ENCODE measurements at regions not wholly inside any gene's neighbourhood (a gene's known extent, or its start where the extent isn't known, plus 50 kb on each side); places are given as distances from the start of the nearest gene placed in this dataset.

DNA sequence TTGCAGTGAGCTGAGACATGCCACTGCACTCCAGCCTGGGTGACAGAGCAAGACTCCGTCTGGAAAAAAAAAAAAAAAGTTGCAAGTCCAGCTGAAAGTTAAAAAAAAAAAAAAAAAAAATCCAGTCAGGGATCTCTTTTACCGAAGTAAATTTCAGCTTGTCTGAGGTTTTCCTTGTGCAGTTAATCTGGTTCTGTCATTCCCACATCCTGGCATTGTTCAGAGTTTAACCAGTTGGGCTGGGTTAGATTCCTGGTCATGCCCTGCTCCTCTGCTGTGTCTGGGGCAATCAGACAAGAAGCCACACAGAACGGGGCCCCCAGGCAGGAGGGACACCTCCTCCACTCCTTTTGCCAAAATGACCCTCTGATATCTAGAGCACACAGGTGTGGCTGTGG is 84.1 kb upstream of the KLHL25 start:
- Histone ChIP-seq H3K36me3 (no peaks in the 10 kb centered on the region), H3K27ac (replicated peaks) (no peak overlapping the region), H3K4me1 (no peaks in the 10 kb centered on the region), H3K27me3 (ENCODE audit: low read depth) (peaks cover 80% of the 10 kb centered on the region), H3K9me3 (replicated peaks) (no peaks in the 10 kb centered on the region), H3K4me3 (no peak overlapping the region)
- intact Hi-C loops (cut with micrococcal nuclease) = no loop called here
- TF ChIP-seq, protein P1, sequence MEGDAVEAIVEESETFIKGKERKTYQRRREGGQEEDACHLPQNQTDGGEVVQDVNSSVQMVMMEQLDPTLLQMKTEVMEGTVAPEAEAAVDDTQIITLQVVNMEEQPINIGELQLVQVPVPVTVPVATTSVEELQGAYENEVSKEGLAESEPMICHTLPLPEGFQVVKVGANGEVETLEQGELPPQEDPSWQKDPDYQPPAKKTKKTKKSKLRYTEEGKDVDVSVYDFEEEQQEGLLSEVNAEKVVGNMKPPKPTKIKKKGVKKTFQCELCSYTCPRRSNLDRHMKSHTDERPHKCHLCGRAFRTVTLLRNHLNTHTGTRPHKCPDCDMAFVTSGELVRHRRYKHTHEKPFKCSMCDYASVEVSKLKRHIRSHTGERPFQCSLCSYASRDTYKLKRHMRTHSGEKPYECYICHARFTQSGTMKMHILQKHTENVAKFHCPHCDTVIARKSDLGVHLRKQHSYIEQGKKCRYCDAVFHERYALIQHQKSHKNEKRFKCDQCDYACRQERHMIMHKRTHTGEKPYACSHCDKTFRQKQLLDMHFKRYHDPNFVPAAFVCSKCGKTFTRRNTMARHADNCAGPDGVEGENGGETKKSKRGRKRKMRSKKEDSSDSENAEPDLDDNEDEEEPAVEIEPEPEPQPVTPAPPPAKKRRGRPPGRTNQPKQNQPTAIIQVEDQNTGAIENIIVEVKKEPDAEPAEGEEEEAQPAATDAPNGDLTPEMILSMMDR (IDR thresholded peaks at IDR 0.05; ENCODE audit: borderline replicate concordance) = no peak
- no peak for DNase-seq

DNA sequence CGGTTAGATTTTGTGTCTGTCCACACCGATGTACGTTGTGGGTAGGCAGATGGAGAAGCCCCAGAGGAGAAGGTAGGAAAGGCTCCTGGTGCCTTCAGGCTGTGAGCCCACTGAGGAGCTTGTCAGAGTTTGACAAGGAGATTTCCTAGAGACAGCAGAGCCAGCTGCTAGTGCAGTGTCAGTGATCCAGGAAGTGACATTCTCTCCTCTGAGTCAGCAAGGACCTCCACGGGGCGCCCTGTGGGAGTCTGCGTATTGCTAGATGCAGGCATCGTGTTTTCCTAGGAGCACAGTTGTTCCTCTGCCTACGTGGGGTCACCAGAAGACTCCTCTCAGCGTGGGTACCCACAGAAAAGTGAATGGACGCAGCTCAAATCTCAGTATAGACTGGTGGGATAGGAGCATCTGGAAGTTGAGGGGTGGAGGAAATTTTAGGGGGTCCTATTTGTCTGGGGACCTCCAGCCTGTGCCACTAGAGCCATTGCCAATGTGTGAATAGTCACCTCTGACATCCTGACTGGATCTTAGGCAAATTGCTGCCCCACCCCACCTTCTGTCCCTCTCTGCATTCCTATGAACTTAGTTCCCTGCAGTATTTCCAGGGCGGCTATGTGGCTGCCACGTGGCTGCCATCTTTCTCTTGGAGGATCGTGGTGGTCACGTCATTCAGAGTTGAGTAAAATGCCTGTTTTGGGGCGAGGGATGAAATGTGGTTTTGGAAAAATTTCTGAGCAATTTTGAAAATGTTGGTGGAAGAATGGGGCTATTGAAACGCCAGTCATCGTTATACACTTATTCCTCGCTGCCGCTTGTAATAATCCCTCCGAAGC is 84.8 kb upstream of the KLHL25 start:
- Histone ChIP-seq H3K27me3 (ENCODE audit: low read depth) (peaks cover 77% of the 10 kb centered on the region), H3K4me1 (no peaks in the 10 kb centered on the region), H3K4me3 (no peak overlapping the region), H3K36me3 (no peaks in the 10 kb centered on the region), H3K9me3 (replicated peaks) (no peaks in the 10 kb centered on the region), H3K27ac (replicated peaks) (no peak overlapping the region)
- TF ChIP-seq, protein P1 (IDR thresholded peaks at IDR 0.05; ENCODE audit: borderline replicate concordance) = no peak
- intact Hi-C loops (cut with micrococcal nuclease) = no loop called here
- no peak for DNase-seq

DNA sequence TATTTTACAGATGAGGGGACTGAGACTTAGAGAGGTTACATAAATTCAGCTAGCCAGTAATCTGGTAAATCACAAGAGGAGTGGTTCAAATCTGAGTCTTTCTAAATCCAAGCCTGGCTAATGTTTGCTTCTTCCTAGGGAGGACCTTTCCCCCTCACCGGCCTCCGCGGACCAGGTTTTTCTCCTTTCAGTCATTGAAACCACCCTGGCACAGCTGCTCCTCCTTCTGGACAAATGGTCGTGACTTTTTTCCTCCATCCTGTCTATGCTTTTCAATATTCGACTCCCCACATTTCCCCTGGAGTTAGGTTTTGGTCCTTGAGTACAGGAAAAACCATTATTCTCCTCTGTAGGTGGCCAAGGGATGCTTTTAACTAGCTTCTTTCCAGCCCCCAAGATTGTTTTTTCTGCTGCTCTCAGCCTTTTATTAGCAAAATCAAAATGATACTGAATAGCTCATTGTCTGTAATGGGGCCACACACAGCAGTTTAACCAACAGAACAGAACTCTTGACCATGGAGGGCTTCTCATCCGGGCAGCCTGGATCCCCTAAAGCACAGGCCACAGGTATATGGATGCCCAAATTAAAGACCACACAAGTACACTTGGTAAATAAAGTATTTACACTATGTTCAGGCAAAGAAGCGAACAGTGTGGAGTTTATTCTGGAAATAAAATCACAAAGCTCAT is 85.9 kb upstream of the KLHL25 start:
- intact Hi-C loops (cut with micrococcal nuclease) = no loop called here

DNA sequence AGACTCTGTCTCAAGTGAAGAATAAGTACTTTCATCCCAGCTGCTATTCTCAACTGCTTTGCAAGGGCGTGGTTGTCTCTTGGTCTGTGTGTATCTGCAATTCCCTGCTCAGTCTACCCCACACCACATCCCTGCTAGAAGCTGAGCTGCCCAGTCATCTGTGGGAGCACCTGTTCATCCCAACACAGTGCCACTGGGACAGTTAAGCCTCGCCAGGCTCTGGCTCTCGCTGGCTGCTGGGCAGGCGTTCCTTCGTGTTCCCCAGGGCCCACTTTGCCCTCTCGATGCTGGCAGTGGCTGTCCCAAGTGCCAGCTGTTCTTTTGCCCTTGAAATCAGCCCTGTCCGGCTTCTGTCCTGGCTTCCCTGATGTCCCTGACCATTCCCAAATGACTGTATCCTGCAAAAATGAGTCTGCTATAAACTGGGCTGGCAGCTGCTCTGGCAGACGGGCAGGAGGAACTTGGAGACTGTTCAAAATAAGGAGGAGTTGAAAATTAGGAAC is 91.6 kb upstream of the KLHL25 start:
- peaks cover 77% of the 10 kb centered on the region for H3K27me3 ChIP-seq (ENCODE audit: low read depth)
- no peaks in the 10 kb centered on the region for H3K4me1 ChIP-seq
- intact Hi-C loops (cut with micrococcal nuclease) = no loop called here
- no peak for DNase-seq
- H3K27ac ChIP-seq (replicated peaks) = no peak overlapping the region
- H3K4me3 ChIP-seq = no peak overlapping the region
- H3K36me3 ChIP-seq = no peaks in the 10 kb centered on the region
- TF ChIP-seq, protein P1 (IDR thresholded peaks at IDR 0.05; ENCODE audit: borderline replicate concordance) = no peak
- no peaks in the 10 kb centered on the region for H3K9me3 ChIP-seq (replicated peaks)

More for the DNA sequence above, 85.9 kb upstream of the KLHL25 start:
- H3K27me3 ChIP-seq (ENCODE audit: low read depth) = peaks cover 77% of the 10 kb centered on the region
- H3K4me3 ChIP-seq = no peak overlapping the region
- H3K27ac ChIP-seq (replicated peaks) = no peak overlapping the region
- TF ChIP-seq, protein P1 (IDR thresholded peaks at IDR 0.05; ENCODE audit: borderline replicate concordance) = no peak
- H3K36me3 ChIP-seq = no peaks in the 10 kb centered on the region
- H3K4me1 ChIP-seq = no peaks in the 10 kb centered on the region
- no peaks in the 10 kb centered on the region for H3K9me3 ChIP-seq (replicated peaks)
- DNase-seq = no peak

DNA sequence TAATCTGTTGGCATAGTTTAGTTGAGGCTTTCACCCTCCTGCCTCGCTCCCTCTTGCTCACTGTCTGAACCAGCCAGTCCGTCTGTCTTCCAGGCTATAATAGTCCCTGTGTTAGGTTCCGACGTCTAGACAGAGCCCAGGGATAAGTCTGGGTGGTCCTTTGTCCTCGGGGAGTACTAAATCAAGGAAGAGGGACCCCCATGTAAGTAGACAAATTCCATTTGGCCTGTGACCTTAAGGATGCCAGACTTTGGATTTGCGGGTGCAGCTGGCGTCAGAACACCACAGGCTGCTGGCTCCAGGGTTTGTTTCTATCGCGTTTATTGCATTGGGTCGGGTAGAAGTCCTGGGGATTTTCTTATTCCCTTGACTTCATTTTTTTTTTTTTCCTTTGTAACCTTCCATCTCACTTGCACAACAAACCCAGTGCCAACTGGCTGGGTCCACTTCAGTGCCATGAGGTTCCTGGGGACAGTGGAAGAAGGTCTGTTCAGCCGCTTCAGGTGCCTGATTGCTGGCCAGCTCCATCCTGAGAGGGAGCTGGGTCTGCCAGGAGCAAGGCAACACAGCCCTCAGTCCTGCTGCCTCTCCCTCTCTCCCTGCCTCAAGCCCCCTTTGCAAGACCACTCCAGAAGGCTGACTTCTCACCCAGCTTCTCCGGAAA is 95.4 kb upstream of the KLHL25 start:
- intact Hi-C loops (cut with micrococcal nuclease) = no loop called here
- H3K27ac ChIP-seq (replicated peaks) = no peak overlapping the region
- TF ChIP-seq, protein P1 (IDR thresholded peaks at IDR 0.05; ENCODE audit: borderline replicate concordance) = no peak
- H3K4me3 ChIP-seq = no peak overlapping the region
- DNase-seq = no peak
- H3K36me3 ChIP-seq = no peaks in the 10 kb centered on the region
- no peaks in the 10 kb centered on the region for H3K4me1 ChIP-seq
- no peaks in the 10 kb centered on the region for H3K9me3 ChIP-seq (replicated peaks)
- peaks cover 98% of the 10 kb centered on the region for H3K27me3 ChIP-seq (ENCODE audit: low read depth)
